ENCODE measurements at regions not wholly inside any gene's neighbourhood (a gene's known extent, or its start where the extent isn't known, plus 50 kb on each side); places are given as distances from the start of the nearest gene placed in this dataset.
"Not testable (repeated sequence)": the region's sequence is repeated elsewhere in the genome, so short reads cannot be mapped to it uniquely, and the experiment has no call there.

- no peak for DNase-seq (ENCODE audit: low spot score)
These were observed 219.1 kb upstream of the STXBP5 start for GRCh38 chr6:146985111-146985510.

DNA sequence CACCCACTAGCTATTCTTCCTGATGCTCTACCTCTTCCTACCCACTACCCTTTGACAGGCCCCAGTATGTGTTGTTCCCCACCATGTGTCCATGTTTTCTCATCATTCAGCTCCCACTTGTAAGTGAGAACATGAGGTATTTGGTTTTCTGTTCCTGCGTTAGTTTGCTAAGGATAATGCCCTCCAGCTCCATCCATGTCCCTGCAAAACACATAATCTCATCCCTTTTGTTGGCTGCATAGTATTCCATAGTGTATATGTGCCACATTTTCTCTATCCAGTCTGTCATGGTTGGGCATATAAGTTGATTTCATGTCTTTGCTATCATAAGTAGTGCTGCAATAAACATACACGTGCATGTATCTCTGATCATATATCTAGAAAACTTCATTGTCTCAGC is 218.3 kb upstream of the STXBP5 start:
- no peak for DNase-seq (ENCODE audit: low spot score)

- DNase-seq (ENCODE audit: low spot score): not testable (repeated sequence)
These were observed 216.3 kb upstream of the STXBP5 start for GRCh38 chr6:146987938-146988337.

GRCh38 chr6:146989860-146990259 is 214.4 kb upstream of the STXBP5 start:
- no peak for DNase-seq (ENCODE audit: low spot score)

- DNase-seq (ENCODE audit: low spot score): peak; percentile 50
These were observed 213.9 kb upstream of the STXBP5 start for GRCh38 chr6:146990284-146990683.

GRCh38 chr6:146990821-146991798 is 213.1 kb upstream of the STXBP5 start:
- peak; percentile 31 for DNase-seq (ENCODE audit: low spot score)

DNA sequence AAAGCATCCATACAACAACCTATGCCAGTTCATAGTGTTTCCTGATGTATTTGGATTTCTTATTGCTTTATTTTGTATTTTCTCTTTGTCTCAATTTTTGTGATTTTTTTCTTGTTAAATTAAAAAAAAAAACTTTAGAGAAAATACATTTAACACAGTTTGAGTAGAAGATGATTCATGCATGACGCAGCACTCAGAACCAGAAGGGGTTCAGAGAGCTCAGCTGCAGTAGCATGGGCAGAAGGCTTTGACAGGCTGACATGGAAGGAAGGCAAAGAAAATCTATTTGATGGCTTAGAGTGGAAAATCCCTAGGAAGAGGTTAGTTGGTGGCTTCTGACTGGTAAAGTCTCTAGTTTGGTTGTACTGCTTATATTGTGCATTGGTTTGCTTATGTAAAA is 207.2 kb upstream of the STXBP5 start:
- DNase-seq (ENCODE audit: low spot score): peak; percentile 18

DNA sequence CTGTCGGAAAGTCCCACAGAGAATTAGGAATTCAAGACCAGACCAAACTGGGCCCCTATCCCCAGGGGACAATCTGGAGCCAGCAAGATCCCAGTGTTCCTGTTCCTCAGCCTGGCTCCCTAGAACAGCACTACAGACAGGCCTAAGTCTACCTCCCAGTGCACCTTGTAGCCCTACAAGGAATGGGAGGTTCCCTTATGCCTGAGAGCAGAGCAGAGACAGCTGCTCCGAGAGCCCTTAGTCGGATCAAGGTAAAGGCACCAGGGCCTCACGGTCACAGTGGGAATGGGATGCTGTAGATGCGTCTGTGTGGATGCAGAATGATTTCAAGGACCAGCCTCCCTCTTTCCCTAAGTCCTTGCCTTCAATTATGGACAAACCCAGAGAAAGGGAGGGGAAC is 204.5 kb upstream of the STXBP5 start:
- no peak for DNase-seq (ENCODE audit: low spot score)

- DNase-seq (ENCODE audit: low spot score): peak; percentile 53
These were observed 203.4 kb upstream of the STXBP5 start for GRCh38 chr6:147000545-147001488.

GRCh38 chr6:147001621-147002020 is 202.6 kb upstream of the STXBP5 start:
- DNase-seq (ENCODE audit: low spot score): no peak

DNA sequence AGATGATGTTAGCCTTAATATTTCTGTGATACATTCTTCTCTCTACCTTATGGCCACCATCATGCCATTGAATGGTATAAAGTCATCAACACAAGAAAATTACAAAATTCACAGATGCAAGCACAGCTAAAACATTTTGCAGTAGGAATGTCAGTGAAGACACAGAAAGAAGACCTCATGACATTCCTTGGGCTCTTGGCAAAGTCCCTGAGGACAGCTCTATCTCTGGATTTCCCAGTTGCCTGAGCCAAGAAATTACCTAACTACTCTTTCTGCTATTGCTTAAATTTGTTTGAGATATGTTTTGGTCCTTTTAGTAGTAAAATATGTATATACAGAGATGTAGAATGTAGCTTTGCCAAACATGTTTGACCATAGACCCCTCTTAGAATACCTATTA is 201.0 kb upstream of the STXBP5 start:
- DNase-seq (ENCODE audit: low spot score): no peak

DNA sequence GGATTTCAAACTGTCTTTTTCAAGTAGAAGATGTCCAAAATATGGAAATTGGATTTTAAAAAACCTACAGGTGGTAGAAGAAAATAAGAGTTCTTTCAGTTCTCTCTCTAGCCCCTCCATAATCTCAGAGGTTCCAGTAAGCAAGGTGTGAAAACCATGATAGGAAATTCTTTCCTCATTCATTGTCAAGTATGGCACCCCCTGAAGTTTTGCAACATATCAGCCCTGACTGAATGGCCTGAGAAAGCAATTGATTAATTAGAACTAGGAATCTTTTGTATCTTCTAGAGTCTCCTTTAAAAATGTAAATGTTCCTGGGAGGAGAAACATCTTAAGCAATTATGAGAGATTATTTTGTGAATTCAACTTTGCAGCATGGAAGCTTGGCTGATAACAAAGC is 198.7 kb upstream of the STXBP5 start:
- DNase-seq (ENCODE audit: low spot score): no peak

DNA sequence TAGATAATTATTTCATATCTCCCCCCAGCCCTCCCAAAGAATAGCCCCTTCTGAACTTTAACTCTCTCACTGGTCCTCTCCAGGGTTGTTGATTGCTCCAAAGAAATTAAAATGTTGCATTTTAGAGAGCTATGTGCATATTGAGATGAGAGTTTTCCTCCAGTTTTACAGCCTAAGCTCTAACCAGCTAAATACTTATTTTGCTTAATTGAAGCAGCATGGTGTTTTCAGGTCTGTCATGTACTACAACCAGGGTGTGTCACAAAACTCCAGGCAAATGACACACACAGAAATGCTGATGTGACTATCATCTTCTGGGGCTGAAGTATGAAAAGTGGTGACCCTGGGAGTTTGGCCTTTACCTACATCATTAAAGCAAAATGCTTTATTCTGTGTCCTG is 196.8 kb upstream of the STXBP5 start:
- DNase-seq (ENCODE audit: low spot score): no peak

- no peak for DNase-seq (ENCODE audit: low spot score)
These were observed 194.9 kb upstream of the STXBP5 start for GRCh38 chr6:147009358-147009757.

GRCh38 chr6:147015674-147016073 is 188.5 kb upstream of the STXBP5 start:
- no peak for DNase-seq (ENCODE audit: low spot score)

GRCh38 chr6:147016440-147016839 is 187.8 kb upstream of the STXBP5 start:
- no peak for DNase-seq (ENCODE audit: low spot score)

GRCh38 chr6:147017153-147017552 is 187.1 kb upstream of the STXBP5 start:
- DNase-seq (ENCODE audit: low spot score): no peak

GRCh38 chr6:147019001-147019400 is 185.2 kb upstream of the STXBP5 start:
- no peak for DNase-seq (ENCODE audit: low spot score)

DNA sequence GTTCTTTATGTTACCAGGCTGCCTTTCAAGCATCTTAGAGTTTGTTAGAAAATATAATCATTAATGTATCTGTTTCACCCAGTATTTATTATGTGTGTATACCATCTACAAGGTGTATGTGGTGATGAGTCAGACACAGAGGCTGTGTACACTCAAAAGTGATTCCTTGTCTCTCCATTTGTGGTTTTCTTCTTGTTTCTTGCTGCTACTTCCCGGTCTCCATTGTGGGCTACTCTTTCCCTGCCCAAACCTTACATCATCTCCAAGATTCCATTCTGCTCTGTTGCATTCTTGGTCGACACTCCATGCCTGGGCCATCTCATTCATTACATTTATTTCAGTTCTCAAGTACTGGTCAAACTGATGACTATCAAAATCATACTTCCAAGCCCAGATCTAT is 182.2 kb upstream of the STXBP5 start:
- DNase-seq (ENCODE audit: low spot score): peak; percentile 11

- DNase-seq (ENCODE audit: low spot score): no peak
These were observed 181.1 kb upstream of the STXBP5 start for GRCh38 chr6:147023148-147023547.

GRCh38 chr6:147023581-147023980 is 180.6 kb upstream of the STXBP5 start:
- no peak for DNase-seq (ENCODE audit: low spot score)

- DNase-seq (ENCODE audit: low spot score): no peak
These were observed 174.3 kb upstream of the STXBP5 start for GRCh38 chr6:147029923-147030322.

- DNase-seq (ENCODE audit: low spot score): no peak
These were observed 170.9 kb upstream of the STXBP5 start for GRCh38 chr6:147033267-147033666.
